G401 (cell line): ENCODE measurements at regions not wholly inside any gene's neighbourhood (a gene's known extent, or its start where the extent isn't known, plus 50 kb on each side); places are given as distances from the start of the nearest gene placed in this dataset.

Source experiments
- DNase-seq: peaks from one replicate; pipeline ENCODE4 v3.0.0-alpha.2; 2015; ENCODE audit warnings: low spot score
- in situ Hi-C: cut with HindIII; loops from 2 replicates; pipeline ENCODE4 v1.10.0; 2016; ENCODE audit warnings: low sequenced_read_pairs, mixed read lengths

DNA sequence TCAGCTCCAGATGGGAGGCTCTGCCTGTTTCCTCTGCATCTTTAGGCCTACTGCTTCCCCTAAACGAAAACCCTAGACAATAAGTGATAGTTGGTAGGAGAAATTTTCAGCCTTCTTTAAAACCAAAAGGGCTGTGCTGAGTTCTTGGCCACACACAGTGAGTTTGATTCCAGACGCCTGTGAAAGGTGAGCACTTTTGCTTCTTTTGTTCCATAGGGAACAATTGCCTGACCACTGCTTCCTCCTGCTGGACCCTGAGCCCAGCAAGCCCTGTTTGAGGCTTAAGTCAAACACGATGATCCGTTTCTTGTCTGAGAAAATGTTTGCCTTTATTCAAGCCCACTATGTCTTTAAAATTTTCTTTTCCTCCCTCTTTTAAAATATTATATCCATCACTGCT is 493.9 kb downstream of the ZIC1 start:
- DNase-seq = no peak
- in situ Hi-C loops = no loop called here

GRCh38 chr3:147904421-147904820 is 495.3 kb downstream of the ZIC1 start:
- DNase-seq = no peak
- in situ Hi-C loops = no loop called here

DNA sequence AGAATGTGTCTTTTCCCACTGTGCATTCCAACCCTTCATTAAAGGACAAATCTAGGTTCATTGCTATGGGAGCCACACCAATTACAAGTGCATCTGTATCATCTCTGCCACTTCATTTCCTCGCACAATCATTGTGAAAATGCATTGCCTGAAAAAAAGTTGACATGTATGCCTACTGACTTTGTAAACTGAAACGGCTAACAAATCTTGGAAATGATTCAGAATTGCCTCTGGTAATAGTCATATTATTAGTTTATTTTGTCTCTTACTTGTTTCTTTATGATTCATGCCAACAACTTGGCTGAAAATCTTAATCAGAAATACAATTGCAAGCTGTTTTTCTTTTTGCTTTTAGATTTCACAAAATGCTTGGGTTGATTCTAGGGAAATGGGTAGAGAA is 497.1 kb downstream of the ZIC1 start:
- in situ Hi-C loops = no loop called here
- DNase-seq = no peak

GRCh38 chr3:147914532-147914931 is 505.4 kb downstream of the ZIC1 start:
- in situ Hi-C loops = no loop called here
- no peak for DNase-seq

GRCh38 chr3:147915057-147915456 is 505.9 kb downstream of the ZIC1 start:
- in situ Hi-C loops = no loop called here
- no peak for DNase-seq

DNA sequence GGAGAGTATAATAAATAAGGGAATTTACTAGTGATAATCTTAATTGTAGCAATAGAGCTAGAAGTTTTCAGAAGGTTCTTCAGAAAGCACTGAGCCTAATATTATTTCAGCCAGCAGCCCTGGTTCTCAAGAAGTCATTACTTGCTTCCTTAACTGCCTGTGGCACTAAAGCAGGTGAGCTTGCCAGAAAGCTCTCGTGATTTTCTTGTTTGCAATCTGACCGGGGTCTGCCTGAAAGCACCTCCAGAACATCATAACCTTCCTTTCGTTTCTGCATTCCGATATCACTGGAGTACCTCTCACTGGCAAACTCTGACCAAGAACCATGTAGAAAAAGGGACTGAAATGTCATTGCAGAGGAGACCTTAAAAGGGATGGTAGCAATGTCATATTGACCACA is 510.3 kb downstream of the ZIC1 start:
- no peak for DNase-seq
- in situ Hi-C loops = no loop called here

GRCh38 chr3:147921051-147921450 is 511.9 kb downstream of the ZIC1 start:
- in situ Hi-C loops = no loop called here
- DNase-seq = no peak

- in situ Hi-C loops = no loop called here
Measured at GRCh38 chr3:147924755-147925154, 515.6 kb downstream of the ZIC1 start.

DNA sequence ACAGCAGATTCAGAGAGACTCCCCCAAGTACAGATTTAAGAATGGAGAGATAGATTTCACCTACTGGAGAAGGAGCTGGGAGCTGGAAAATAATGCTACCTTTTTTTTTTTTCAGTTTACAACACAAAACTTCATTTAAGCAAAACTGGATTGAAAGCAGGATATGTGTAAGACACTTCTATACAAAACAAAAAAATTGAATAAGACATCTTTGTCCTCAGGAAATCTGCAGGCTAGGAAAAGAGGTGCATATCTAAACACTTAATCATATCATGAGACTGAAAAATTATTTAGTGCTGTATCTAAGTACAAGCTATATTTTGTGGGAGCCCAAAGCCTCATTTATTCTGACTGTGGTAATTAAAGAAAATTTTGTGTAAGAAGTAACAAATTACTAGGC is 516.1 kb downstream of the ZIC1 start:
- in situ Hi-C loops = no loop called here
- no peak for DNase-seq

More at GRCh38 chr3:147924755-147925154, 515.6 kb downstream of the ZIC1 start:
- no peak for DNase-seq

DNA sequence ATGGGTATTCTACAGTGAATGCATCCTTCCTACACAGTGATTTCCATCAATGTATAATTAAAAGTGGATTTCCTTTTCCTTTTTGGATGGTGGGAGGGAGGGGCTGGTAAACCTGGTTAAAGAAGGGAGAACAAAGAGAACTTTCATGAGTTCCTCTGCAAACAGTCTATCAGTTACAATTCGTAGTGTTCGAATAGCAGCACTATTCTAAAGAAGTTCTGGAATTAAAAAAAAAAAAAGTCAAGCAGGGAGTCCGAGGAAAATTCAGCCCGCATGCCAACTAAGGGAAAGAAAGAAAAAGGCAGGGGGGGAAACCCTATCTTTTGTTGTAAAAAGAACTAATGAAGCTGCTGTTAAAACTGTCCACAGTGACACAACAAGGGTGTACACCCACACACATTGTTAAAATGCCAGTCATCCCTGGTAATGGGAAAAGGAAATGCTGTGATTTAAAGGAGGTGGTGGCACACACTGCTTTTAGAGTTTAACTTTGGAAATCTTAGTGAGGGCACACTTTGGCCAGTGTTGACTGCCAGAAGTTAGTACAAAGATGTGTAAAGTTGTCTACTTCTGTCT is 521.2 kb downstream of the ZIC1 start:
- in situ Hi-C loops = no loop called here
- no peak for DNase-seq

DNA sequence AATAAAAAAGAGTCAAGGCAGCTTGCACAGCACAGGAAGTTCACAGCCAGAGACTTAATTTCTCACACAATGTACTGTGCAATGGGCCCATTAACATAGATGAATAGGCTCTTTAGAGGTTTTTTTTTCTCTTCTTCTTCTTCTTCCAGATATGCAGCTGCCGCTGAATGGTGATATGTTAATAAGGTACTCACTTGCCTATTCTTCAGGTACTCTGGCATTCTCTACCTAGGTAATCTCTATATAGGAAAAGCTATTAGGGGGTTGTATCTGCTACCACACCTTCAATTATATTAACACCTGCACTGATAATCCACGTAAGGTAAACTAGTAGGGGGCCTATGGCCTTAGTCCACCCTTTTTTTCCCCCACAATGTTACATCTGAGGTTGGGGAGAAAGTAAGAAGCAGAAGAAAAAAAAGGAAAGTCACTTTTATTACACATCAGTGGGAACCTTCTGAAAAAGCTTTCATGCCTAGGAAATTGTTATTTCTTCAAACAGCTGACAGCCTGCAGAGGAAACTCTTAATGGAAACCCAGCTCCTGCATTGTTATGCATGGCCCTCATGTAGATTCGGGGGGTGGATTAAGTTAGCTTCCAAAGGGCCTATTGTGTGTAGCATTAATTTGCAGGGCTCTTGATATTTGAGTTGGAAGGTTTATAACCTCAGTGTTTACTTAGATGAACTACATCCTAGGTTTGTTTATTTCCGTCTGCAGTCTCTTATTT is 525.5 kb downstream of the ZIC1 start:
- DNase-seq = no peak
- in situ Hi-C loops = no loop called here

- in situ Hi-C loops = no loop called here
- DNase-seq = no peak
Measured at GRCh38 chr3:147937341-147937740, 528.2 kb downstream of the ZIC1 start.

GRCh38 chr3:147937891-147938290 is 528.7 kb downstream of the ZIC1 start:
- no peak for DNase-seq
- in situ Hi-C loops = no loop called here

DNA sequence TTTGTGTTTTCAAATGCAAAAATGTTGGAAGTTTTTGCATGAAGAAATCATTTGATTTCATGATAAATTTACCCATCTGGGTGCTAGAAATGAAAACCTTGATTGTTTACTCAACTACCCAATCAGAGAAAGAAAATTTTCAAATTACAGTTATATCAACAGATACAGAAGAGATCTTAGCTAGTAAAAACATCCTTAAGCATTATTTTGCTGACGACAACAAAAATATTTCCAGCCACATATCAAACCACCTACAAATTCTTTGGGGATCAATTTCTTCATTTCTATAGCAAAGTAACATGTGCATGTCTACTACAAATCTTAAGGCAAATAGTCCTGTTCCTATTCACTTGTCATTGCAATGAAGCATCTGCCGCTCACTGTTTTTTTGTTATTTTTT is 530.3 kb downstream of the ZIC1 start:
- in situ Hi-C loops = no loop called here
- no peak for DNase-seq

- in situ Hi-C loops = no loop called here
- peak; percentile 29 for DNase-seq
Measured at GRCh38 chr3:147939839-147940238, 530.7 kb downstream of the ZIC1 start.

DNA sequence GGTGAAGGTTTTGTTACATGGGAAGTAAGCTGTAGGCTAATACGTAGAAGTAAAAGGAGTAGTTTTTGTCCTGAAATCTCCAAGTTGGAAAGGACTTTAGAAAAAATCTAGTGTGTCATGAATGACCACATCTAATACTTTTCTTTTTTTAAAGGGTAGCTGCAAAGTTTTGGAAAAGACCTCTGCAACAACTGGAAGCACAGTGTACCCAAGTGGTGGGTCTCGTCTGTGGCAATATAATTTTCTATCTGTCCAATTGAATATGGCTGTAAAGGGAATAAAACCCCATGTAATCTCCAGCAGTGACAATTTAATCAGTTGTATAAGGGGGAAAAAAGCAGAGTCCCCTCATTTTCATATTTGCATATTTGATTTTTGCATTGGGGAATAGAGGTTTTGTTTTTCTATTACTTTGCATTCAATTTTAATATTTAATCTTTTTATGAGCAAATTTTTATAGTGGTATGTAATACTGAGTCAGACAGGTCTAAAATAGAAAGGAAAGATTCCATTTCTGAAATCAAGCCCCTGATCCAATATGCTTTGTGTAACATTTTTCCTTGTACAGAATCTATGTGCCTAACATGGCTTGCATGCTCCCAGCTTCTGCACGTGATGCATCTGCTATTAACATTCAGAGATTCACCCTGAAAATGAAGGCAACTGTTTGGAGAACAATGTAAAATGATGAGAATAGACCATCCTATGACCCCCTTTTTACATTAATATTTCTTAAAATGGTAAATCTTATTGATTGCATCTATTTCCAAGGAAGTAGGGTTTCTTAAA is 531.4 kb downstream of the ZIC1 start:
- no peak for DNase-seq
- in situ Hi-C loops = no loop called here

DNA sequence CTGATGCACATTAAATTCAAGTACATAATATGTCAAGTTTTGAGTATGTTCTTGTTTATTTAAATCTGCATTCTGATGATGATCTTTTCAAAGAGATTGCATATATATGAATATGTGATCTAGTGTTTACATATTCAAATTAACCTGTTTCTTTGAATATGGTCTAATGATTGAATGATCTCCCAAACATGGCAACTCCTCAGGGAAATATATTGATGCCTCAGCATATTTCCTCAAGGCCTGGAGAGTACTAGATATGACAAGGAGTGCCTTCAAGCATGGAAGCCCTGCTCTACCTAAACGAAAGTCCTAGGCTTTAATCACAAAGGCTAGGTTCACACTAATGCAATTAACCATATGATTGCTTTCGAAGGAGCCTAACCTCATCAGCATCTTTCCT is 532.8 kb downstream of the ZIC1 start:
- in situ Hi-C loops = no loop called here
- DNase-seq = no peak

GRCh38 chr3:147943265-147943945 is 534.2 kb downstream of the ZIC1 start:
- in situ Hi-C loops = no loop called here
- no peak for DNase-seq

DNA sequence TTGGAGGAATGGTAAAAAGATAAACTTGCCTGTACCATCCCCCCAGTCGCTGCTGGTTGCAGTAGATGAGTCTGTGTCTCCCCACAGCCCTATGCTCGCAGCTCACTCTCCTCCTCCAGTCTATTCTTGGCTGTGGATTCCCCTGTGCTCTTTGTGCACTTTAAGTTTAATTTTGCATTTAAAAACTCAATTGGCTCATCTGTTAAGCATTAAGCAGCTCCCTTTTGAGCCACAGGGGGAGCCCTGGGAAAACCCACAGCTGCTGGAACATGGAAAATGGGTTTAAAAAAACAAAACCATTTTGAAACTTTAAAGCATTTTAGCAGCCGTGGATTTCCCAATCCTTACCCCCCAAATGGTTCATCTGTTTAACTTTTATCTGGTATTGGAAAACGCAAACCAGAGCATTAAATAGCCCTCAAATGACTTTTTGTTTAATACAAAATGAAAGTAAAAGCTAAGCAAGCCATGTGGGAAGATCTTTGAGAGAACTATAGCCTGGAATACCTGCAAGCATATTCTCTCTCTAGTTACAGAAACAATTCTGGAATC is 536.9 kb downstream of the ZIC1 start:
- DNase-seq = no peak
- in situ Hi-C loops = no loop called here

DNA sequence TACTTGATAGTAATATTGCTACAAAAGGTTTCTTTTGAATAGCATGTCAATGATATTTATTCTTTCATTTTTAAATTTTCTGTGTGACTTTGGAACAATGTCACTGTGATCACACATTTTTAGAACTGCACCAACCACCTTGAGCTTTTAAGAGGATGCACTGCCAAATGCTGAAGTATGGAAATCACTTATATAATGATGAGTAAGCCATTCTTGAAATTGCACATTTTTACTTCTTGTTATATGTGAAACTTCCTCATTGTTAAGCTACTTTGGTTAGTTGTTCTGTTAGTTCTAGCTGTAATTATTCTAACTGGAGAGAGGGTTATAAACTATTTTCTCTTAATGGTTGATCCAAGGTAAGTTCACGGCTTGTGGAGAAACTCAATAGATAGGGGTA is 547.5 kb downstream of the ZIC1 start:
- no peak for DNase-seq
- in situ Hi-C loops = no loop called here
